AG04450 (cell line): ENCODE measurements at regions not wholly inside any gene's neighbourhood (a gene's known extent, or its start where the extent isn't known, plus 50 kb on each side); places are given as distances from the start of the nearest gene placed in this dataset.

ENCODE experiments used
- CTCF ChIA-PET: fragments of 300-600, 350-600 bp; formaldehyde crosslinking; extraction: SDS; loops from one replicate; lab custom pipeline; 2022; ENCODE audit warnings: antibody characterized with exemption, inconsistent platforms; lab: Charles Lee
- POLR2A ChIA-PET: fragments of 350-600 bp; formaldehyde crosslinking; extraction: SDS; loops from one replicate; lab custom pipeline; 2021; ENCODE audit warnings: antibody characterized with exemption, inconsistent platforms; lab: Yijun Ruan, JAX
- DNase-seq: peaks from one replicate; pipeline ENCODE4 v3.0.0-alpha.2; 2011; ENCODE audit warnings: low read depth, low spot score
- H3K27ac ChIP-seq: one replicate; pipeline ENCODE4 v1.5.1; 2012; ENCODE audit warnings: low read depth, low read length, control low read depth
- H3K27me3 ChIP-seq: one replicate; pipeline ENCODE4 v1.6.0; 2012; ENCODE audit warnings: low read length; ENCODE audit not compliant: control insufficient read depth, insufficient read depth
- H3K4me3 ChIP-seq: 2 replicates; pipeline ENCODE4 v1.5.1; 2011; ENCODE audit warnings: mild to moderate bottlenecking, low read depth, low read length, control low read depth
- H3K9me3 ChIP-seq: 2 replicates; pipeline ENCODE4 v1.5.1; 2012; ENCODE audit warnings: low read length; ENCODE audit not compliant: control insufficient read depth, insufficient read depth
- CTCF ChIP-seq: IDR thresholded peaks from 2 replicates; pipeline ENCODE4 v1.5.1; 2011; ENCODE audit warnings: low read depth, low read length, control low read depth, inconsistent platforms

DNA sequence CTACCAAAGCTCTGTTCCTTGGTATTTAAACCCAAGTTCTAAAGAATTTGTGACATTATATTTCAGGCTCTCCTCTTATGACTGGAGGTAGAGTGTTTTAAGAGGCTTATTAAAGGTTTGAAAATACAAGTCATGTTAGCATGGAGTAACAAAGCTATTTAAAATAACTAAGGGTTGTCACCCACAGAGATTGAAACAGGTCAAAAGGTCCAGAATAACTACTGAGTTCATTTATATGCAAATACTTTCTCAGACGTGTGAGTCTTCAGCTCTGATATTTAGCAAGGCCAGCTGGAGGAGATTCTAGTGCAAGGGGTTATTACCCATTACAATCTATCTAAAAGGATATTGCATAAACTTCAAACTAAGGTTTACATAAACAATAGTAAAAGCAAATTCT is 1538.8 kb upstream of the CDH8 start:
- Histone ChIP-seq H3K27ac (no peak overlapping the region), H3K9me3 (no peaks in the 10 kb centered on the region), H3K4me3 (no peak overlapping the region), H3K27me3 (no peaks in the 10 kb centered on the region)
- no peak for TF ChIP-seq CTCF
- DNase-seq = no peak
- CTCF ChIA-PET = no interaction called here
- POLR2A ChIA-PET = no interaction called here

DNA sequence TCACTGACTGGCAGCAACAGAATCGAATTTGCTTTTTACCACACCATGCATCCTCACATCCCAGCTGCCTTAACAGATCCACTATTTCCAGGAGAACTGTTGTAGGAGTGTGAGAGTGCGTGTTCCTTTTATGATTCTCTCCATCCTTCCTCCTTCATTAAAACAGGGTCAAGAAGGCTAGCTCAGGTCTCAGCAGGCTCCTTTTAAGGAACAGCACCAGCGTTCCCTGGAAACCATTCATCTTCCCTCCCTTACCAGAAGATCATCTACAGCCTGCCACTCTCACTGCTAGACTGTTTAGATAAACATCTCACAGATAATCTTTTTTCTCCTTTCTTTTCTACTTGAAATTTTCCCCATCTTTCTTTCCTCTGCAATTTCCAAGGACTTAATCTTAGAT is 1531.9 kb upstream of the CDH8 start:
- Histone ChIP-seq H3K9me3 (no peaks in the 10 kb centered on the region), H3K27ac (no peak overlapping the region), H3K27me3 (no peaks in the 10 kb centered on the region), H3K4me3 (no peak overlapping the region)
- CTCF ChIA-PET = no interaction called here
- POLR2A ChIA-PET = no interaction called here
- no peak for TF ChIP-seq CTCF
- DNase-seq = no peak

DNA sequence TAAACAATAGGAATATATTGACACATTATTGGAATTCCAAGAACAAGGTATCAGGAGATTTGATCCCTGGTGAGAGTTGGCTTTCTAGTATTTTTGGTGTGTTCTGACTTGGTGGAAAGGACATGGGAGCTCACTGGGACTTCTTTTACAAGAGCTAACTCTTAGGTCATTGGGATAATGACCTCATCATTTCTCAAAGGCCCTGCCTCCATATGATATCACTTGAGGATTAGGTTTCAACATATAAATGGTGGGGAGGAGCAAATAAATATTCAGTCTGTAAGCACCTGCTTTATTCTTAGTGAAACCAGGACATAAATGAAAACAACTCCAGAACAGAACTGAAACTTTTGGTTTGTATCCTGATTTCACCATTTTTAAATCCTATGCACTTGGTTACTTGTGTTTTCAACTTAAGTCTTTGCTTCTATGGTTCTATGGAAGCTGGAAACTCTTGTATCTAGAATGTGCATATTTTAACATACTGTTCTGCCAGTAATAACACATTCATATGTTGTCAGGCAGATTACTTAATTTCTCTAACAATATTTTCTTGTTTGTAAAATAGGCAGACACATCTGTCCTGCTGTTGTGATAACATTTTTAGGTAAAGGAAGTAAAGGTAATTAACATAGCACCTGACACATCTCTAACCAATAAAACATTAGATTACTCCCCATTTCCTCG is 1527.7 kb upstream of the CDH8 start:
- Histone ChIP-seq H3K4me3 (no peak overlapping the region), H3K9me3 (no peaks in the 10 kb centered on the region), H3K27me3 (no peaks in the 10 kb centered on the region), H3K27ac (no peak overlapping the region)
- TF ChIP-seq CTCF = no peak
- ChIA-PET CTCF (no interaction called here), POLR2A (no interaction called here)
- no peak for DNase-seq

GRCh38 chr16:63553980-63554379 is 1517.7 kb upstream of the CDH8 start:
- no peak overlapping the region for H3K4me3 ChIP-seq
- no peak overlapping the region for H3K27ac ChIP-seq
- CTCF ChIA-PET = no interaction called here
- H3K27me3 ChIP-seq = no peaks in the 10 kb centered on the region
- POLR2A ChIA-PET = no interaction called here
- no peaks in the 10 kb centered on the region for H3K9me3 ChIP-seq
- TF ChIP-seq CTCF = no peak
- DNase-seq = no peak

DNA sequence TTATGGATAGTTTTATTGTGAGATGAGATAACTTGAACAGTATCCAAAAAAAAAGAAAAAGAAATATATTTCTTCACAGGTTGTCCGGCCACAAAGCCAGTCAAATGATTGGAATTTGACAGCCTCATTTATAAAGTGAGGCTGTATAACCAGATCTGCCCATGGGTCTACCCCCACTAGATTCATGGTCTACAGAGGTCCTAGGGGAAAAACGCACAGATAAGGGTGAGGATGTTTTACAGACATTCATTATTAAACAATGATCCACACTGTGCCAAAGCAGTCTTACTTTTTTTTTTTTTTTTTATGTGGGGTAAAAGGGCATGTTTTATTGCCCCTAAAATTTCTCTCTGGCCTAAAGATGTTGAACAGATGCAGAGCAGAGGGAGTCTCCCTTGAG is 1503.0 kb upstream of the CDH8 start:
- ChIA-PET CTCF (no interaction called here), POLR2A (no interaction called here)
- DNase-seq = no peak
- TF ChIP-seq CTCF = no peak
- H3K27ac ChIP-seq = no peak overlapping the region
- no peaks in the 10 kb centered on the region for H3K9me3 ChIP-seq
- H3K4me3 ChIP-seq = no peak overlapping the region
- no peaks in the 10 kb centered on the region for H3K27me3 ChIP-seq
